ENCODE measurements at regions not wholly inside any gene's neighbourhood (a gene's known extent, or its start where the extent isn't known, plus 50 kb on each side); places are given as distances from the start of the nearest gene placed in this dataset.

DNA sequence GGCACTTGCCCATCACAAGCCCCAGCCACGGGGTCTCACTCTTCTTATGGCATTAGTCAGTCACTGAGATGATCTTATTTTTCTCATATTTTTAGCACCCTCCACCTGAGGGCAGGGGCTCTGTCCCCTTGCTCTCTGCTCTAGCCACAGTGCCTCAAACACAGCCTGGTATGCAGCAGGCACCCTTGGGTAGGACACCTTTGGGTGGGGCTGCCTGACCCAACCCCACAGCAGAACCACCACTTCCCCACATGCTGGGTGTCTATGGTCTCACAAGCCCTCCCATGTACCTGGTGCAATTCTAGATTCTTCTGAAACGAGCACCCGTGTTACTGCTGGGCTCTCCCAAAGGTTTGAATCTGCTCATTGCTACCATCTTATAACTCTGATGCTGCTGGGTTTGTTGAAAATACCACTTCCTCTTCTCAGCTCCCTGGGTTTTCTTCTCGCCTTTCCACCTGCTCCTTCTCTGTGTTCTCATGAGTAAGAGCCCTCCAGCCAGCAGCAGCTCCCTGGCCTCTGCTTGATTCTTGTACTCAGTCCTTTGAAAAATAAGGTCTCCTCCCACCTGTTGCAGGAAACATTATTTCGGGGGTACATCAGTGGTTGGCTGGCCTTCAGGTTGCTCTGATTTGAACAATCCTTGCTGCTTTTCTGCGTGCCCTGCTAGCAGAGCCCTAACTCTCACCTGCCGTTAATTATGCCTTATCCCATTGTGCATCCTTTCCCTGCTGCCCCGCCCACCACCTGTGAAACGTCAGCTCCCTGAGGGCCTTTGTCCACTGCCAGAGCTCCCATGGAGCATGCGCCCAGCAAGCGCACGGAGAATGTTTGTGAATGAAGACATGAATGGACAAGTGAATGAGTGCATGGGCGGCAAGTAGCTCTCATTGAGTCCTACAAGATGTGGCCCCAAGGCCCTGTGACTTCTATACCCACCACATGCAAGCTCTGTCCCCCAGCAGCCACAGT lies 1181.6 kb downstream of the TBC1D22A start:
- Histone ChIP-seq H3K27ac (ENCODE audit: low read length in 2 of 2) (no peak overlapping the region), H3K9ac (ENCODE audit: low read length) (no peak overlapping the region), H4K20me1 (ENCODE audit: control insufficient read depth, insufficient read depth, low read length, poor library complexity, severe bottlenecking) (no peaks in the 10 kb centered on the region), H3K4me3 (ENCODE audit: control extremely low read depth in 1 of 5, extremely low read depth in 1 of 5, insufficient read depth in 1 of 5, low read depth in 2 of 5, low read length in 4 of 5) (no peak overlapping the region), H3K79me2 (ENCODE audit: control insufficient read depth, insufficient read depth, low read length) (no peaks in the 10 kb centered on the region), H2AFZ (ENCODE audit: insufficient read depth, low read depth, low read length, poor library complexity, severe bottlenecking) (no peak overlapping the region), H3K4me1 (ENCODE audit: control insufficient read depth in 2 of 2, insufficient read depth in 2 of 2, low read length in 2 of 2) (peaks cover 0 to 6% of the 10 kb centered on the region in 2 donors), H3K4me2 (replicated peaks; ENCODE audit: low read depth, low read length, poor library complexity, severe bottlenecking) (no peak overlapping the region), H3K27me3 (replicated peaks in 1 of 4; ENCODE audit: control extremely low read depth in 1 of 4, control insufficient read depth in 3 of 4, insufficient read depth in 4 of 4, low read length in 3 of 4) (no peaks in the 10 kb centered on the region), H3K36me3 (replicated peaks in 1 of 2; ENCODE audit: control extremely low read depth in 1 of 2, control insufficient read depth in 1 of 2, extremely low read depth in 1 of 2, insufficient read depth in 2 of 2, low read length in 1 of 2) (no peaks in the 10 kb centered on the region), H3K9me3 (ENCODE audit: control extremely low read depth in 1 of 3, control insufficient read depth in 2 of 3, insufficient read depth in 1 of 3, low read length in 2 of 3) (peaks cover 0 to 6% (median 0%) of the 10 kb centered on the region in 3 donors)
- Mint-ChIP-seq H3K27ac (no peak overlapping the region), H3K4me3 (no peak overlapping the region), H3K4me1 (peaks cover 15% of the 10 kb centered on the region), H3K27me3 (no peaks in the 10 kb centered on the region), H3K9me3 (ENCODE audit: insufficient read depth) (no peaks in the 10 kb centered on the region)
- no peak for DNase-seq
- no peak for ATAC-seq (ENCODE audit: low read depth)
- POLR2A ChIA-PET = no interaction called here
- WGBS (ENCODE audit: insufficient coverage) = 63% methylated on average over 12 of the region's 13 CpGs
- TF ChIP-seq, protein P1, sequence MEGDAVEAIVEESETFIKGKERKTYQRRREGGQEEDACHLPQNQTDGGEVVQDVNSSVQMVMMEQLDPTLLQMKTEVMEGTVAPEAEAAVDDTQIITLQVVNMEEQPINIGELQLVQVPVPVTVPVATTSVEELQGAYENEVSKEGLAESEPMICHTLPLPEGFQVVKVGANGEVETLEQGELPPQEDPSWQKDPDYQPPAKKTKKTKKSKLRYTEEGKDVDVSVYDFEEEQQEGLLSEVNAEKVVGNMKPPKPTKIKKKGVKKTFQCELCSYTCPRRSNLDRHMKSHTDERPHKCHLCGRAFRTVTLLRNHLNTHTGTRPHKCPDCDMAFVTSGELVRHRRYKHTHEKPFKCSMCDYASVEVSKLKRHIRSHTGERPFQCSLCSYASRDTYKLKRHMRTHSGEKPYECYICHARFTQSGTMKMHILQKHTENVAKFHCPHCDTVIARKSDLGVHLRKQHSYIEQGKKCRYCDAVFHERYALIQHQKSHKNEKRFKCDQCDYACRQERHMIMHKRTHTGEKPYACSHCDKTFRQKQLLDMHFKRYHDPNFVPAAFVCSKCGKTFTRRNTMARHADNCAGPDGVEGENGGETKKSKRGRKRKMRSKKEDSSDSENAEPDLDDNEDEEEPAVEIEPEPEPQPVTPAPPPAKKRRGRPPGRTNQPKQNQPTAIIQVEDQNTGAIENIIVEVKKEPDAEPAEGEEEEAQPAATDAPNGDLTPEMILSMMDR (IDR thresholded peaks at IDR 0.05) = no peak
- TF ChIP-seq EZH2 (IDR thresholded peaks at IDR 0.05; ENCODE audit: borderline replicate concordance, insufficient read depth, low read depth, low read length, poor library complexity, severe bottlenecking) = no peak
- intact Hi-C loops (cut with micrococcal nuclease) = no loop called here
- CTCF ChIA-PET = no interaction called here

DNA sequence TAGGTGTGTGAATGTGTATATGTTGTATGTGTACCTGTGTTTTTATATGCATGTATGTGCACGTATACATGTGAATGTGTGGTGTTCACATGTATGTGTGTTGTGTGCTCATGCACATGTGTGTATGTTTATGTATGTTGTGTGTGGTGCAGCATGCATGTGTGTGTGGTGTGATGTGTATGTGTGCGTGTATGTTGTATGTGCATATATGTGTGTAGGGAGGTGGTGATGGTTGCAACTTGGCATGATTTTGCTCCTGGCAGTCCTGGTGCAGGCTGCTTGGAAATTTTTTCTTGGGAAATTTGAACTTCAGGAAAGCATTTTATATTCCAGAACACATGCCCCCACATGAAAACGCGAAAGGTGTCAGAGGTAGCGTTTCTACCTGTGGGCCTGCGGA lies 1177.8 kb downstream of the TBC1D22A start:
- H3K27ac ChIP-seq (ENCODE audit: low read length in 2 of 2) = no peak overlapping the region
- H3K9ac ChIP-seq (ENCODE audit: low read length) = no peak overlapping the region
- H3K27ac Mint-ChIP-seq = peak overlapping the region; percentile 2
- ChIA-PET CTCF (no interaction called here), POLR2A (no interaction called here)
- peaks cover 0 to 20% (median 0%) of the 10 kb centered on the region in 3 donors for H3K9me3 ChIP-seq (ENCODE audit: control extremely low read depth in 1 of 3, control insufficient read depth in 2 of 3, insufficient read depth in 1 of 3, low read length in 2 of 3)
- no peaks in the 10 kb centered on the region for H4K20me1 ChIP-seq (ENCODE audit: control insufficient read depth, insufficient read depth, low read length, poor library complexity, severe bottlenecking)
- intact Hi-C loops (cut with micrococcal nuclease) = no loop called here
- H3K79me2 ChIP-seq (ENCODE audit: control insufficient read depth, insufficient read depth, low read length) = no peaks in the 10 kb centered on the region
- H3K9me3 Mint-ChIP-seq (ENCODE audit: insufficient read depth) = peaks cover 4% of the 10 kb centered on the region
- peaks cover 4% of the 10 kb centered on the region for H3K27me3 Mint-ChIP-seq
- ATAC-seq (ENCODE audit: low read depth) (no peak), DNase-seq (no peak)
- H3K27me3 ChIP-seq (replicated peaks in 1 of 4; ENCODE audit: control extremely low read depth in 1 of 4, control insufficient read depth in 3 of 4, insufficient read depth in 4 of 4, low read length in 3 of 4) = no peaks in the 10 kb centered on the region
- peaks cover 15% of the 10 kb centered on the region for H3K4me1 Mint-ChIP-seq
- H2AFZ ChIP-seq (ENCODE audit: insufficient read depth, low read depth, low read length, poor library complexity, severe bottlenecking) = no peak overlapping the region
- no peak overlapping the region for H3K4me2 ChIP-seq (replicated peaks; ENCODE audit: low read depth, low read length, poor library complexity, severe bottlenecking)
- no peak overlapping the region for H3K4me3 ChIP-seq (ENCODE audit: control extremely low read depth in 1 of 5, extremely low read depth in 1 of 5, insufficient read depth in 1 of 5, low read depth in 2 of 5, low read length in 4 of 5)
- WGBS (ENCODE audit: insufficient coverage) = 100% methylated on average over 6 of the region's 6 CpGs
- no peak for TF ChIP-seq EZH2 (IDR thresholded peaks at IDR 0.05; ENCODE audit: borderline replicate concordance, insufficient read depth, low read depth, low read length, poor library complexity, severe bottlenecking)
- TF ChIP-seq, protein P1 (IDR thresholded peaks at IDR 0.05) = no peak
- H3K4me3 Mint-ChIP-seq = no peak overlapping the region
- H3K36me3 ChIP-seq (replicated peaks in 1 of 2; ENCODE audit: control extremely low read depth in 1 of 2, control insufficient read depth in 1 of 2, extremely low read depth in 1 of 2, insufficient read depth in 2 of 2, low read length in 1 of 2) = no peaks in the 10 kb centered on the region
- peaks cover 0 to 6% of the 10 kb centered on the region in 2 donors for H3K4me1 ChIP-seq (ENCODE audit: control insufficient read depth in 2 of 2, insufficient read depth in 2 of 2, low read length in 2 of 2)
